ENCODE measurements at regions not wholly inside any gene's neighbourhood (a gene's known extent, or its start where the extent isn't known, plus 50 kb on each side); places are given as distances from the start of the nearest gene placed in this dataset.
"Not testable (repeated sequence)": the region's sequence is repeated elsewhere in the genome, so short reads cannot be mapped to it uniquely, and the experiment has no call there.

DNA sequence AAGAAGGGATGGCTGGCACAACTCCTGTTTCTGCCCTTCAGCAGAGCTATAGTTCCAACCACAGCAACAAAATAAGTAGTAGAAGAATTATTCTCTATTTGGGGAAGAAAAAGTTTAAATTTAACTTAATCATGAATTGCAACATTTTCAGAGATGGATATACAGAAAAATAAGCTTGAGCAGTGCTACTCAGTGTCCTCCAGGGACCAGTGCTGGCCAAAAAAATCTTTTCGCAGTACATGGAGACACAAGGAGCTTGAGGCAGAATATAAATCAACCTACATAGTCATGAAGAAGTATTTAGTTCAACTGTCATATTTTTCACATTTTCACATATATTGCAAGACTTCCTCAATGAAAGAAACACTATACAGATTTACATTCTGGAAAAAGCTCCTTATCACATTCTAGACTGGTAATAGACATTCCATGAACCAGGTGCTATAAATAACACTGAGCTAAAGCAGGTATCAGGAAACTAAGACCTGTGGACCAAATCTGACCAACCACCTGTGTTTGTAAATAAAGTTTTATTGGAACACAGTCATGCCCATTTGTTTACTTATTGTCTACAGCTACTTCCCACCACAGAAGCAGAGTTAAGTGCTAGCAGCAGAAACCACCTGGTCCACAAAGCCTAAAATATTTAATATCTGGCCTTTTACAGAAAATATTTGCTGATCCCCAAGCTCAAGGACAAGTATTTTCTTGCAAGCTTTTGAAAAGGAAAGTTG, 101.9 kb downstream of the RGS21 start:
- no peak for DNase-seq

DNA sequence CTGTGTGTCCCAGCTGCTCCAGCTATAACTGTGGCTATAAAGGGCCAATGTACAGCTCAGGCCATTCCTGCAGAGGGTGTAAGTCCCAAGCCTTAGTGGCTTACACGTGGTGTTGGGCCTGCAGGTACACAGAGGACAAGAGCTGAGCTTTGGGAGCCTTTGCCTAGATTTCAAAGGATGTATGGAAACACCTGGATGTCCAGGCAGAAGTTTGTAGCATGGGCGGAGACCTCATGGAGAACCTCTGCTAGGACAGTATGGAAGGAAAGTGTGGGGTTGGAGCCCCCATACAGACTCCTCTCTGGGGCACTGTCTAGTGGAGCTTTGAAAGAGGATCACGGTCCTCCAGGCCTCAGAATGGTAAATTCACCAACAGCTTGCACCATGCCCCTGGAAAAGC, 113.9 kb downstream of the RGS21 start:
- DNase-seq = no peak

DNA sequence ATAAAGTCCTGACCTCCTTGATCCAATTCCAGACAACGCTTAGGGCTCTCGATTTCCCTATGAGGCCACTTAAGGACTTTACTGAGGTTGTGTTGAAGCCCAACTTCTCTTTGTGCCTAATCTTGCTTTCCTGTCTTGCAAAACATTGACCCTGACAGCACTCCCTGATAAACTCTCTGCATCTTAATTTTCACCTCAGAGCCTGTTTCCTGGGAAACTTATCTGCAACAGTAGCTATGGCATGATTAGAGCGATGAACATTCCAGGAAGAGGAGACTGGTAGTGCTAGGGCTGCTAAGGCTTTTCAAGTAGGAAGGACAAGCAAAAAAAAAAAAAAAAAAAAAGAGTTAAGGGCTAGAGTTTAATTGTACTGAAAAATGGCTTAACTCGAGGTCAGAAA, 118.9 kb downstream of the RGS21 start:
- no peak for DNase-seq

GRCh38 chr1:192436441-192437078, 119.8 kb downstream of the RGS21 start:
- DNase-seq = no peak

DNA sequence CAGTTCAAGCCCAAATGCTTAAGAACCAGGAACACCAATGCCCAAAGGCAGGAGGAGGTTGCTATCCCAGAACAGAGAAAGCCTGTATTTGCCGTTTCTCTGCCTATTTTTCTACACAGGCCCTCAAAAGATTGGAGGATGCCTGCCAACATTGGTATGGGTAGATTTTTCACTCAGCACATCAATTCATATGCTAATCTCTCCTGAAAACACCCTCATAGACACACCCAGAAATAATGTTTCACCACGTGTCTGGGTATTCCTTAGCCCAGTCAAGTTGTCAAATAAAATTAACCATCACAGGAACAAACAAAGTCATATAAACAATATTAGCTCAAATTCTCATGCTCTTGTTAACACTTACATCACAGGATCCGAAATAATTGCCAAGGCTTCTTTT, 121.9 kb downstream of the RGS21 start:
- no peak for DNase-seq

DNA sequence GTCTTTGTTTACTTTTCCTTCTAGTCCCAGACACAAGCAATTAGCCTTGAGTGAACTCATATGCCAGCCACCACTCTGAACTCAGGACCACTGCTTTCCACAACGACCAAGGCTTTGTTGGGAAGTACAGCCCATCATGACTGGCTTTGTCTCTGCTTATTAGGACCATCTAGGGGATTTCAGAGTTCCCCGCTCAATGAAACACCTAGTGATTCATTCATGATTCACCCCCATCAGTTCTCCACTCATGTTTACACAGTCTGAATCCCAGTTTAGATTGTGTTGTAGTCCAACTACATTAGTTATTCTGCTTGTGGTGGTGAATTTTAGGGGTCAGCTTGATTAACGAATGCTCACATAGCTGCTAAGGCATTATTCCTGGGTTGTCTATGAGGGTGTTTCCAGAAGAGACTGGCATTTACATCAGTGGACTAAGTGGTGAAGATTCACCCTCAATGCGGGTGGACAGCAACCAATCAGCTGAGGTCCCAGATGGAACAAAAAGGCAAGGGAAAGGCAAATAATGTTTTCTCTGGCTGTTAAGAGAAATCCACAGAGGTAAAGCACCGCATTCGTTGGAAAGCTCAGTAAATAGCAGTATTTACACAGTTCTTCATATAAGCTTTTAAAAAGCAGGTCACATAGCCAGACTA, 122.7 kb downstream of the RGS21 start:
- no peak for DNase-seq

DNA sequence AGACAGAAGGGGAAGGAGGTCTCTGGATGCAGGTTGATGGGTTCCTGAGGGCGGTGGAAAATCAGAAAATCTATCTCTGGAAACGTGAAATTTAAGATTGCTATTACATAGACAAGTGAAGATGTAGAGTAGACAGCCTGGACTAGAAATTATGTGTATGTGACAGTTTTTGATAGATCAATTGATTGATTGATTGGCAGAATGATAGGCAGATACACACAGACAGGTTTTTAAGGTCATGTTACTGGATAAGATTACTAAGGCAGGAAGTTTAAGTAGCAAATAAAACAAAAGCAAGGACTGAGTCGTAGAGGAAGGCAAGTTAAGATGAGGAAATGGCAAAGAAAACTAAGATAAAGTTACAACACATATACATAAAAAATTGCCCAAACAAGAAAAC, 124.7 kb downstream of the RGS21 start:
- DNase-seq = no peak

DNA sequence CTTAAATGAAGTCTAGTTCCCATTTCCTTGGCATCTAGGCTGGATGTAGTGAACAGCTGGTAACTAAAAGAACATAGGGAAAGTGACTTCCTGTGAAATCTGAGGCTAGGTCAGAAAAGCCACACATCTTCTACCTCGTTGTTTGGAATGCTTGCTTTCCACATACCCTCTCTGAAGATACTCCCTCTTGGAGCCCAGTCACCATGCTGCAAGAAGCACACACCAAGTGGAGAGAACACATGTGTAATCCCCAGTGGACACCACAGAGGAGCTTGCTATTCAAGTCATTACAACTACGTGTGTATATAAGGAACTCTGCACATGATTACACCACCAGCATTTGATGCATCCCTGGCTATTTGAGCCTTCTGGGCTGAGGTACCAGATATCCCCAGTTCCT, 125.9 kb downstream of the RGS21 start:
- no peak for DNase-seq

DNA sequence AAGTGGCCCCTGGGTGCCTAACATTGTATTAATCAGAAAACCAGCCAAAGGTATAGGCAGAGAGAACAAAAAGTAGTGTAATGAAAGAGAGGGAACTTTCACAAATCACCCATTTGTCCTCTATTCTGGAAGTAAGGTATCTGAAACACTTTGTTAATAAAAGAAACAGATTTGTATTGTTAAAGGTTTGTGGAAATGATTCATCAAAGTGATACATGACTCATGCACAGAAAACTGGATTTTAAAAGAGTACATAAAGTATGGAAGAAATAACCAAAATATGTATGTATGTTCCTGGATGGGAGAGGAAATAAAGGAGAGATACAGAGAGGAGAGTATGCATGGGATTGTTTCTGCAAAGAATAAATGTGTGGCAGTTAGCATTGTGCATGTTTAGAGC, 126.8 kb downstream of the RGS21 start:
- DNase-seq = no peak

- no peak for DNase-seq
These were observed 128.4 kb downstream of the RGS21 start for GRCh38 chr1:192445241-192445640.

DNA sequence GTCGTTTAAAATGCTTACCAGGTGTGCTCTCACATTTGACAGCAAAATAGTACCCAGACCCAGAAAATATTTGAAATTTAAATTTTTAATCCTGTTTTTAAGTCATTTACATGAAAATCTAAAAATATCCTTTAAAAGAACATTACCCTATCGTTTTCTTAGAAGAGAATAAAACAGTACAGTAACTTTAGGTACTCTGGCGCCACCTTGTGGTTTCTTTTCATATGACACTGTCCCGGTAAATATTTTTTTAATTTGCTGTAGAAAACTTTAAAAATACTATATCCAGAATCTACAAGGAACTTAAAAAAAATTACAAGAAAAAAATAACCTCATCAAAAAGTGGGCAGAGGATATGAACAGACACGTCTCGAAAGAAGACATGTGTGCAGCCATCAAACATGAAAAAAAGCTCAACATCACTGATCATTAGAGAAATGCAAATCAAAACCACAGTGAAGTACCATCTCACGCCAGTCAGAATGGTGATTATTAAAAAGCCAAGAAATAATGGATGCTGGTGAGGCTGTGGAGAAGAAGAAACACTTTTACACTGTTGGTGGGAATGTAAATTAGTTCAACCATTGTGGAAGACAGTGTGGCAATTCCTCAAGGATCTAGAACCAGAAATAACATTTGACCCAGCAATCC, 129.2 kb downstream of the RGS21 start:
- DNase-seq = peak in 4 of 5 donors; percentile 17 to 50 (median 34)

GRCh38 chr1:192448026-192448578, 127.5 kb upstream of the RGS1 start:
- DNase-seq = no peak

DNA sequence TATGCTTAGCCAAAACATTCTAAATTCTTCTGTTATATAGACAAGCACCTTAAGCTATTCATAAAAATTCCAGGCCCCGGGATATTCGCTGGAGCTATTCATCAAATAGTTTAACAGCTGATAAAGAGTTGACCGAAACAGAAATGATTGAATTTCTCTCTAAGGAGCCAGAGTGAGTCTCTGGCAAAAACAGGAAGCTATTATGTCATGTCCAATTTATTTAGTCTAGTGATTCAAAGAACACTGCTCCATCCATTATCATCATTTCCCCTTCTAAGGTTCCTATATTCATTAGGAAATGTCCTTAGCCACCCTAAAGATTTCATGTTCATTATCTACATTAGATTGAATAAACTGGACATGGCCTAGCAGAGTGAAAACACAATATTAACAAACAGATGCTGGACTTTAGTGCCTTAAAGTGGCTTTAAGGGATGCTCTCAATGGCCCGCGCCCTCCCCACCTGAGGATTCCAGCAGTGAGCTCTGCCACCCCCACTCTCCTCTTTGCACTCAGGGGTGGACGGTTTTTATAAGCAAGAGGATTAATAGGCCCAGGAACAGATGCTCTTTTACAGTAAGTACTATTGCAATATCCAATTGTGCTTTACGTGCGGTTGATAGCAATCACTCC, 122.1 kb upstream of the RGS1 start:
- DNase-seq = no peak

DNA sequence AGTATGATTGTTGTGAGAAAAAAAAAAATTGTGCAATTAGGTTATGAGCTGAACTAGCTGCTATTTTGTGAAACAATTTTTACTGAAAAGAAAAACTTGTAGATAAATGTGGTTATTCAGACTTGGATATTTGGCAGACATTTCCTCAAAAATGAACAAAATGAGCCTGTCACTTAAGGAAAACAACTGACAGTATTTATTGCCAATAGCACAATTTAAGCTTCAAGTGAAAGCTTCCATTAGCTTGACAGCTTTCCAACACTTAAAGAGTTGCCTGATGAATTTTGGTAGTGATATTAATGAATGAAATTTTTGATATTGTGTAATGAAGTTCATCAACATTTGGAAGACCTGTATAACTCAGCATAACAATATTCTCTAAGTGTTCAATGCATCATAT, 116.1 kb upstream of the RGS1 start:
- no peak for DNase-seq

- no peak for DNase-seq
These were observed 113.9 kb upstream of the RGS1 start for GRCh38 chr1:192461684-192462083.

- DNase-seq = no peak
These were observed 113.0 kb upstream of the RGS1 start for GRCh38 chr1:192462616-192463015.

DNA sequence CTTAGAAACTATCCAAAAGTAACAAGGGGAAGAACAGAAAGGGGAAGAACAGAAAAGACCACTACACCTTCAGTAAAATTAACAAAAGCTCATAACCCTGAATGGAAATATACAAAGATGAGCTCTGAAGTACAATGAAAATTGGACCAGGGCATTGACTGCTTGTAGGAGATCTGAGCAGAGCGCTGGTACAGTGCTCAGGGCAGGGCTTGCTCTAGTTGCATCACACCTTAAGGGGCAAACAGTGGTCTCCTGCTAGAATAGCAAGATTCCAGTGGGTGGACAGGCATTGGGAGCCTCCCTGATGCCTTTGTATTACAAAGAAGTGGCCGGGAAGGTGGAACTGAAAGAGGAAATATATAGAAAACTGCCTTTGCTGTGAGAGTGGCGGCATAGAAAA, 111.9 kb upstream of the RGS1 start:
- DNase-seq = no peak

DNA sequence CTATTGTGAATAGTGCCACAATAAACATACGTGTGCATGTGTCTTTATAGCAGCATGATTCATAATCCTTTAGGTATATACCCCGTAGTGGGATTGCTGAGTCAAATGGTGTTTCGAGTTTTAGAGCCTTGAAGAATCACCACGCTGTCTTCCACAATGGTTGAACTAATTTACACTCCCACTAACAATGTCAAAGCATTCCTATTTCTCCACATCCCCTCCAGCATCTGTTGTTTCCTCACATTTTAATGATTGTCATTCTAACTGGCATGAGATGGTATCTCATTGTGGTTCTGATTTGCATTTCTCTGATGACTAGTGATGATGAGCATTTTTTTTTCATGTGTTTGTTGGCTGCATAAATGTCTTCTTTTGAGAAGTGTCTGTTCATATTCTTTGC, 110.4 kb upstream of the RGS1 start:
- not testable (repeated sequence) for DNase-seq

- peak in 1 of 5 donors; percentile 16 for DNase-seq
These were observed 101.4 kb upstream of the RGS1 start for GRCh38 chr1:192474080-192474683.

DNA sequence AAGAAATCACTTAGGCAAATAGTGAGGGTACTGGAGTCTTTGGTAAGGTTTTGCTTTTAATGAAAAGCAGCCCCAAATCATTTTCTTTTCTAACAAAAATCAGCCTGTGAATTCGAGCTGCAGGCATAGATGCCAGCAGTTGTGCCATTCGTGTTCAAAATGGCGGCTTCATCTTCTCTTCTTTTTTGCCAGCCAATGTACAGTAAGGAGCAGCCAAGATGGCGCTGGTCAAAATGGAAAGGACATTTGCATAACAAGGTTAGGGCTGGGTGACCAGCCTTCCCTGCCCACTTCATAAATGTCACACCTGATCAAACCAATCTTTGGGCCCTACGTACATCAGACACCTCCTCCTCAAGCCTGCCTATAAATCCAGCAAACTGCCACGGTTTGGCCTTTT, 100.2 kb upstream of the RGS1 start:
- no peak for DNase-seq

DNA sequence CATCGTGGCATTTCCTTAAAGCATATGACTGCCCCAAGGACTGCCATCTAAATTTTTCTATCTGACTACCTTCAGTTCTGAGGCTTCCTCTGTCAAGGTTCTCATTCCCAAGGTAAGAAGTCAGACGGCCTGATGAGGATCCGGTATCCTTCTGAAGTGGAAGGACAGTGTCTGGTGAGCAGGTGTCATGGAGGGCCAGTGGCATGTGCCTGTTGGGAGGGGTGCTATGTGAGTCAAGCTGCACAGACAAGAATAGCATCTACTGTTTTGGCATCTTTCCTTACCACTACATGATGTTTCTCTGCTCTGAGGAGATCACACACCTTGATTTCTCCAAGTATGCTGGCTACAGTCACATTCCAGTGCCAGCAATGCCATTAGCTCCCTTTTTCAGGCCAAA, 99.6 kb upstream of the RGS1 start:
- DNase-seq = no peak

- peak in 1 of 5 donors; percentile 5 for DNase-seq
These were observed 98.7 kb upstream of the RGS1 start for GRCh38 chr1:192476802-192477298.
